ENCODE measurements at regions not wholly inside any gene's neighbourhood (a gene's known extent, or its start where the extent isn't known, plus 50 kb on each side); places are given as distances from the start of the nearest gene placed in this dataset.

GRCh38 chr9:84179531-84179930, 161.0 kb downstream of the SLC28A3 start:
- Mint-ChIP-seq H3K9me3 (ENCODE audit: low read depth) (no peaks in the 10 kb centered on the region), H3K27ac (no peak overlapping the region), H3K4me1 (ENCODE audit: low read depth) (no peaks in the 10 kb centered on the region), H3K4me3 (no peak overlapping the region), H3K27me3 (peaks cover 3% of the 10 kb centered on the region), H3K36me3 (no peaks in the 10 kb centered on the region)

DNA sequence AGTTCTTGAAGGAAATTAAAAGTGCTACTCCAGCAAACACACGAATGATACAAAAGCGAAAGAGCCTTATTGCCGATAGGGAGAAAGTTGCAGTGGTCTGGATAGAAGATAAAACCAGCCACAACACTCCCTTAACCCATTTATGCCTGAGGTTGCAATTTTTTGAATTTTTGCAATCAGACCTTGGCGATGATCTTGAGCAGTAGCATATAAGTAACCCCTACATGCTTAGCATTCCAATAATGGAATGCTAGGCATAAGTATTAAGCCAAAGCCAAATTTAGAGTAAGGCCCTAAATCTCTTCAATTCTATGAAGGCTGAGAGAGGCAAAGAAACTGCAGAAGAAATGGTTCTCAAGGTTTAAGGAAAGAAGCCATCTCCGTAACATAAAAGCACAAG, 153.5 kb downstream of the SLC28A3 start:
- Mint-ChIP-seq H3K4me3 (no peak overlapping the region), H3K4me1 (ENCODE audit: low read depth) (no peaks in the 10 kb centered on the region), H3K27me3 (peaks cover 10% of the 10 kb centered on the region), H3K27ac (no peak overlapping the region), H3K36me3 (no peaks in the 10 kb centered on the region), H3K9me3 (ENCODE audit: low read depth) (no peaks in the 10 kb centered on the region)

GRCh38 chr9:84189904-84190303, 150.7 kb downstream of the SLC28A3 start:
- H3K36me3 Mint-ChIP-seq = no peaks in the 10 kb centered on the region

GRCh38 chr9:84190411-84190810, 150.1 kb downstream of the SLC28A3 start:
- Mint-ChIP-seq H3K4me3 (no peak overlapping the region), H3K27me3 (peaks cover 10% of the 10 kb centered on the region), H3K9me3 (ENCODE audit: low read depth) (no peaks in the 10 kb centered on the region), H3K36me3 (no peaks in the 10 kb centered on the region), H3K27ac (no peak overlapping the region), H3K4me1 (ENCODE audit: low read depth) (no peaks in the 10 kb centered on the region)

More at GRCh38 chr9:84189904-84190303, 150.7 kb downstream of the SLC28A3 start:
- Mint-ChIP-seq H3K4me1 (ENCODE audit: low read depth) (no peaks in the 10 kb centered on the region), H3K4me3 (no peak overlapping the region), H3K27ac (no peak overlapping the region), H3K9me3 (ENCODE audit: low read depth) (no peaks in the 10 kb centered on the region), H3K27me3 (peaks cover 10% of the 10 kb centered on the region)

DNA sequence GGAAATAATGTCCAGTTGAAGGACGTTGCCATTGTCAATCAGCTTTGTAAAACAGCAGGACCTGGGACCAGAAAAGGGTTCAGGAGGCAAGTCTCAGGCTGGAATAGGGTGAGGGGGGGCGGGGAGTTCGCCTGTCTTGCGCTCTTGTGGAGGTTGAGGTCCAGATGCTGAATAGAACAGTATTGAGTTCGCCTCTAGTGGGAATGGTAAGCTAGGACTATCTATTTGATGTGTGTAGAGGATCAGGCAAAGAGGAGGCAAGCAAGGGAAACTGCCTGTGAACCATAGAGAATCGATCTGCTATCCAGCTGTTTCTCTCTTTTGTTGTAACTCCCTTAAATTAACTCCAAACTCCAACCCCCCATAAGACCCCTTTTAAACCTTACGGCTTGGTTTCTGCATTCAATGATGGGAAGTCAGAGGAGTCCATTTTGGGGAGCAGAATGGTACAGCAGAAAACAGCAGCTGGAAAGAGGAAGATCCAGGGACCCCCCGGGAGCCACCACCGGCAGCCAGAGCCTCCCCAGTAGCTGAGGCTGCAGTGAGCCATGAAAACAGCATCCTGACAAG, 133.7 kb downstream of the SLC28A3 start:
- H3K9me3 Mint-ChIP-seq (ENCODE audit: low read depth) = no peaks in the 10 kb centered on the region
- no peaks in the 10 kb centered on the region for H3K36me3 Mint-ChIP-seq
- H3K4me1 Mint-ChIP-seq (ENCODE audit: low read depth) = no peaks in the 10 kb centered on the region
- peaks cover 10% of the 10 kb centered on the region for H3K27me3 Mint-ChIP-seq
- H3K4me3 Mint-ChIP-seq = no peak overlapping the region
- H3K27ac Mint-ChIP-seq = no peak overlapping the region

DNA sequence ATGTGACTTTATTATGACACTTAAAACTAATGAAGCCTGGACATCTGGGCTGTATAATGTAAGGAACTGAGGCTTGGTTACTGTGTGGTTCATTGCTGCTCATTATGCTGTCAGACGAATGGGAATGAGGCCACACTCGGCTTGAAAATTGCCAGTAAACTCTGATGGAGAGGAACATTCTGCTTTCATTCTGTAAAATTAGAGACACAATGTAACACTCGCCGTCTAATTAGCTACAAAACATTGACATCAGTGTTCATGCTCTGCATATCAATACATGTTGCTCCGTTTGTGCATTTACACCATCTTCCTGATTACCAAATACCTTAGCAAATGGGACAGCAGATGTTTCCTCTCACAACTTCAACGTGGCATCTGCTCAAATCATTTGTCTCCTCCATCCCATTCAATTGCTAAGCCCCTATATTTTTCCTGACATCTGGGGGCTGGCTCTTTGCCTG, 133.0 kb downstream of the SLC28A3 start:
- H3K4me3 Mint-ChIP-seq = no peak overlapping the region
- H3K4me1 Mint-ChIP-seq (ENCODE audit: low read depth) = no peaks in the 10 kb centered on the region
- no peaks in the 10 kb centered on the region for H3K9me3 Mint-ChIP-seq (ENCODE audit: low read depth)

DNA sequence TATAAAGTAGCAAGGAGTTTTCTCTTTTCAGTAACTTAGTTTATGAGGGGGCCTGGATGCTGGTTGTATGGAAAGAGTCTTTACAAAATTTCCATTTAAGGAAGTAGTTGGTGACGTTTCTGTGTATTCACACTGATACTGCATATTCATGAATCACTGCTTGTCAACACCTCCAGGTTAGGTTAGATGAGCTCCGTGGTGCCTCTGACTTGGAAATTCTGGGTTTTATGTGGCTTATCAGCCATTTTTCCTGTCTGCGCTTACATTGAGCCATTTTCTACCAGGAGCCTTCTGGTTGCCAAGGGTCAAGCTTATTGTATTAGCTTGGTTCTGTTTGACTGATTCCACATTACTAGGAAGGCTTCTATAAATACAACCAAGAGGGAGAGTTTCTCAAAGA, 128.3 kb downstream of the SLC28A3 start:
- Mint-ChIP-seq H3K36me3 (no peaks in the 10 kb centered on the region), H3K27me3 (no peaks in the 10 kb centered on the region), H3K4me1 (ENCODE audit: low read depth) (no peaks in the 10 kb centered on the region), H3K9me3 (ENCODE audit: low read depth) (no peaks in the 10 kb centered on the region), H3K4me3 (no peak overlapping the region), H3K27ac (no peak overlapping the region)

More for the DNA sequence above, 133.0 kb downstream of the SLC28A3 start:
- Mint-ChIP-seq H3K36me3 (no peaks in the 10 kb centered on the region), H3K27ac (no peak overlapping the region), H3K27me3 (peaks cover 8% of the 10 kb centered on the region)

DNA sequence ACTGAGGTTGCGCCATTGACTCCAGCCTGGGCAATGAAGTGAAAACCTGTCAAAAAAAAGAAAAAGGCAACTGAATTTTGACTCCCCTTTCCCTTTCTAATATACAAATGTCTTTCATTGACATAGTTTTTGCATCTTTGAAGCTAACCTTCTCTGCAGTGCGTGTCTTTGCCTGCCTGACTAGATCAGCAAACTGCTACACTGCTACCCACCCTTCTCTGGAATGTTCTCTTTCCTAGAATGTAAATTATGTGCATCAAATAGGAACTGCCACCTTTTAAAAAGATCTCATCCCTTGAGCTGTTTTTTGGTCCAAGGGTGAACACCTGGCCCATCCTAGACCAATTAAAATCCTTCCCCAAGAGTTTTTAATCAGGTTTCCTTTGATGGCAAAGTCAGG, 127.6 kb downstream of the SLC28A3 start:
- H3K4me1 Mint-ChIP-seq (ENCODE audit: low read depth) = no peaks in the 10 kb centered on the region

DNA sequence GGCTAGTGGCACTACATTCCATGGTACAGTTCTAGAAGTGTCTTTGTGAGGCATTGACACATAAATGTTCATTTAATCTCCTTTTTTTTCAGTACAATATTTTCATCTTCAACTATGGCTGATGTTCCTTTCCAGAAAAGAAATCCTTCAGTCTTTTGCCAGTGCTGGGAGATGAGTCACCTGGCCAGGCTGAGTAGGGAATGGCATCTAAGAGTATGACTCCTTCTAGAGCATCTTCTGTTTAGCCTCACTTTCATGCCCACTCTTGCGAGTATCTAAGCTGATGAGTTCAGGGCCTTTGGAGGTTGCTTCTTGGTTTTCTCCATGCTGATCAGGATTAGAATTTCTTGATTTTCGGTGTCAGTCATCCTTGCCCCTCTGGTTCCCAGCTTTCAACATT, 124.4 kb downstream of the SLC28A3 start:
- no peaks in the 10 kb centered on the region for H3K27me3 Mint-ChIP-seq
- no peak overlapping the region for H3K27ac Mint-ChIP-seq
- no peaks in the 10 kb centered on the region for H3K9me3 Mint-ChIP-seq (ENCODE audit: low read depth)
- H3K4me3 Mint-ChIP-seq = no peak overlapping the region
- no peaks in the 10 kb centered on the region for H3K36me3 Mint-ChIP-seq
- no peaks in the 10 kb centered on the region for H3K4me1 Mint-ChIP-seq (ENCODE audit: low read depth)

More for the DNA sequence above, 127.6 kb downstream of the SLC28A3 start:
- no peaks in the 10 kb centered on the region for H3K9me3 Mint-ChIP-seq (ENCODE audit: low read depth)
- H3K36me3 Mint-ChIP-seq = no peaks in the 10 kb centered on the region
- no peaks in the 10 kb centered on the region for H3K27me3 Mint-ChIP-seq
- H3K4me3 Mint-ChIP-seq = no peak overlapping the region
- no peak overlapping the region for H3K27ac Mint-ChIP-seq

GRCh38 chr9:84218322-84218721, 122.2 kb downstream of the SLC28A3 start:
- Mint-ChIP-seq H3K27ac (no peak overlapping the region), H3K4me3 (no peak overlapping the region), H3K36me3 (peaks cover 3% of the 10 kb centered on the region), H3K9me3 (ENCODE audit: low read depth) (peaks cover 4% of the 10 kb centered on the region), H3K4me1 (ENCODE audit: low read depth) (no peaks in the 10 kb centered on the region), H3K27me3 (peaks cover 3% of the 10 kb centered on the region)

- Mint-ChIP-seq H3K36me3 (peaks cover 3% of the 10 kb centered on the region), H3K9me3 (ENCODE audit: low read depth) (peaks cover 4% of the 10 kb centered on the region), H3K27me3 (peaks cover 6% of the 10 kb centered on the region), H3K4me3 (no peak overlapping the region), H3K4me1 (ENCODE audit: low read depth) (no peaks in the 10 kb centered on the region), H3K27ac (no peak overlapping the region)
Measured at GRCh38 chr9:84224246-84224645, 116.3 kb downstream of the SLC28A3 start.
